ENCODE measurements at regions not wholly inside any gene's neighbourhood (a gene's known extent, or its start where the extent isn't known, plus 50 kb on each side); places are given as distances from the start of the nearest gene placed in this dataset.

GRCh38 chr17:59505610-59506276 is 59.7 kb upstream of the DHX40 start (continued):
- TF ChIP-seq FOSL2 (CRISPR knock-in tag; IDR thresholded peaks at IDR 0.05) (peak; percentile 79), NCOA2 (CRISPR knock-in tag; IDR thresholded peaks at IDR 0.05) (peak; percentile 24; the same call in 1 of the 2 replicates), ZNF513 (CRISPR knock-in tag; conservative IDR thresholded peaks at IDR 0.05) (no peak), SNRNP70 (IDR thresholded peaks at IDR 0.05; ENCODE audit: low read depth, low read length) (no peak), HNRNPK (IDR thresholded peaks at IDR 0.05; ENCODE audit: low read depth, low read length, poor library complexity, severe bottlenecking) (no peak)

- H3K27me3 ChIP-seq (ENCODE audit: control insufficient read depth in 1 of 2, insufficient read depth in 2 of 2, low read length in 2 of 2) = no peaks in the 10 kb centered on the region
- WGBS (ENCODE audit: low lambda C conversion rate) = 83% methylated on average over 9 of the region's 9 CpGs
- no peak overlapping the region for H3K4me3 ChIP-seq (replicated peaks in 1 of 3; ENCODE audit: insufficient read depth in 1 of 3, low read depth in 2 of 3, low read length in 3 of 3)
- CTCF ChIA-PET (ENCODE audit: low intra/inter-chr PET ratio, low total read pairs) = no interaction called here
- intact Hi-C loops (cut with micrococcal nuclease; ENCODE audit: unreplicated experiment) = no loop called here
- no peak overlapping the region for H3K9ac ChIP-seq (ENCODE audit: insufficient read depth, low read depth, low read length)
- no peaks in the 10 kb centered on the region for H3K9me3 ChIP-seq (ENCODE audit: low read length)
- in situ Hi-C loops (cut with HindIII; ENCODE audit: extremely low pct_ligation_motif_present, low pct_unique_long_range_greater_than_20kb) = no loop called here
- no peak overlapping the region for H3K4me2 ChIP-seq (ENCODE audit: low read depth, low read length)
- POLR2A ChIA-PET = no interaction called here
- no peaks in the 10 kb centered on the region for H3K79me2 ChIP-seq (ENCODE audit: insufficient read depth, low read length)
- H2AFZ ChIP-seq (ENCODE audit: low read length) = no peak overlapping the region
- DNase-seq (ENCODE audit: low spot score) (no peak), FAIRE-seq (no peak), ATAC-seq (no peak)
- peaks cover 37% of the 10 kb centered on the region for H3K4me1 ChIP-seq (ENCODE audit: insufficient read depth, low read length)
- no TSS peak for BruUV-seq (replicated peaks)
- no peak overlapping the region for H3K27ac ChIP-seq (ENCODE audit: extremely low read length, insufficient read depth, low read length)
- no peaks in the 10 kb centered on the region for H3K36me3 ChIP-seq (replicated peaks in 1 of 2; ENCODE audit: control insufficient read depth in 1 of 2, insufficient read depth in 2 of 2, low read length in 2 of 2)
- no peaks in the 10 kb centered on the region for H4K20me1 ChIP-seq (ENCODE audit: insufficient read depth, low read length)
- TF ChIP-seq NCOA2 (CRISPR knock-in tag; IDR thresholded peaks at IDR 0.05) (no peak), GABPA (IDR thresholded peaks at IDR 0.05; ENCODE audit: low read depth, low read length) (no peak), GABPA (CRISPR knock-in tag; IDR thresholded peaks at IDR 0.05; ENCODE audit: low read depth) (no peak), MAFF (IDR thresholded peaks at IDR 0.05; ENCODE audit: low read depth, low read length) (peak; percentile 19; the same call in 1 of the 2 replicates), MLLT10 (CRISPR knock-in tag; IDR thresholded peaks at IDR 0.05) (no peak), NONO (IDR thresholded peaks at IDR 0.05) (no peak), NONO (CRISPR knock-in tag; conservative IDR thresholded peaks at IDR 0.05) (no peak), MAFK (conservative IDR thresholded peaks at IDR 0.05 in 1 of 2, IDR thresholded peaks at IDR 0.05 in 1 of 2; ENCODE audit: low read length in 2 of 2) (peak; percentile 45 to 67), ZNF839 (CRISPR knock-in tag; IDR thresholded peaks at IDR 0.05; ENCODE audit: borderline replicate concordance) (no peak), ZNF652 (CRISPR knock-in tag; IDR thresholded peaks at IDR 0.05; ENCODE audit: borderline replicate concordance, low read depth) (no peak), ZNF530 (CRISPR knock-in tag; IDR thresholded peaks at IDR 0.05; ENCODE audit: low read depth) (no peak)
Observed at GRCh38 chr17:59506894-59507726, 58.3 kb upstream of the DHX40 start.
